Liver (tissue), 8 donors: ENCODE measurements at regions not wholly inside any gene's neighbourhood (a gene's known extent, or its start where the extent isn't known, plus 50 kb on each side); places are given as distances from the start of the nearest gene placed in this dataset.

Experiments used
- DNase-seq: peaks from one replicate; pipeline ENCODE4 v3.0.0-alpha.2; 2017; ENCODE audit warnings: low spot score
- H3K27ac ChIP-seq, 2 donors: one replicate each; pipeline ENCODE4 v1.7.0; 2013; ENCODE audit warnings: inconsistent platforms in 2 of 2, low read length in 2 of 2, control low read depth in 1 of 2, low read depth in 1 of 2, mild to moderate bottlenecking in 1 of 2
- H3K27me3 ChIP-seq, 4 donors: one replicate each; pipeline versions ENCODE4 v1.6.1 to v1.7.0; 2013; ENCODE audit warnings: low read length in 3 of 4, inconsistent platforms in 1 of 4, mild to moderate bottlenecking in 1 of 4, moderate library complexity in 1 of 4; ENCODE audit not compliant: control insufficient read depth in 4 of 4, insufficient read depth in 4 of 4
- H3K36me3 ChIP-seq, 4 donors: one replicate each; pipeline versions ENCODE4 v1.6.1 to v1.7.0; 2013; ENCODE audit warnings: low read length in 3 of 4, mild to moderate bottlenecking in 3 of 4, low read depth in 1 of 4, moderate library complexity in 1 of 4; ENCODE audit not compliant: control insufficient read depth in 4 of 4, insufficient read depth in 3 of 4
- H3K4me1 ChIP-seq, 4 donors: one replicate each; pipeline versions ENCODE4 v1.6.1 to v1.7.0; 2013; ENCODE audit warnings: low read length in 3 of 4, mild to moderate bottlenecking in 3 of 4, moderate library complexity in 1 of 4; ENCODE audit not compliant: control insufficient read depth in 4 of 4, insufficient read depth in 4 of 4
- H3K4me3 ChIP-seq, 3 donors: one replicate each; pipeline versions ENCODE4 v1.6.1 to v1.7.0; 2013; ENCODE audit warnings: low read length in 3 of 3, control low read depth in 1 of 3, low read depth in 1 of 3, mild to moderate bottlenecking in 1 of 3
- H3K9ac ChIP-seq, 2 donors: one replicate each; pipeline ENCODE4 v1.7.0; 2013; ENCODE audit warnings: low read length in 2 of 2, mild to moderate bottlenecking in 2 of 2, moderate library complexity in 2 of 2, control low read depth in 1 of 2, low read depth in 1 of 2
- H3K9me3 ChIP-seq, 4 donors: one replicate each; pipeline versions ENCODE4 v1.6.1 to v1.7.0; 2013; ENCODE audit warnings: low read length in 3 of 4; ENCODE audit not compliant: control insufficient read depth in 4 of 4
- EGR1 ChIP-seq, 2 donors: IDR thresholded peaks; 2 replicates each; pipeline ENCODE4 v1.6.1; 2016 to 2018; ENCODE audit warnings: antibody characterized with exemption in 2 of 2, low read depth in 2 of 2
- FOXA1 ChIP-seq: IDR thresholded peaks from 2 replicates; pipeline ENCODE4 v1.6.1; 2016; ENCODE audit warnings: antibody characterized with exemption
- FOXA2 ChIP-seq: IDR thresholded peaks from 2 replicates; pipeline ENCODE4 v1.6.1; 2016; ENCODE audit warnings: antibody characterized with exemption
- GABPA ChIP-seq, 2 donors: IDR thresholded peaks in 1 of 2; conservative IDR thresholded peaks in 1 of 2; 2 replicates each; pipeline ENCODE4 v1.6.1; 2016; ENCODE audit warnings: antibody characterized with exemption in 2 of 2, mild to moderate bottlenecking in 1 of 2, moderate library complexity in 1 of 2
- HNF4A ChIP-seq, 2 donors: conservative IDR thresholded peaks; 2 replicates each; pipeline ENCODE4 v1.6.1; 2016; ENCODE audit warnings: antibody characterized with exemption in 2 of 2, mild to moderate bottlenecking in 2 of 2
- HNF4G ChIP-seq: IDR thresholded peaks from 2 replicates; pipeline ENCODE4 v1.6.1; 2016; ENCODE audit warnings: antibody characterized with exemption
- JUND ChIP-seq, 2 donors: IDR thresholded peaks; 2 replicates each; pipeline ENCODE4 v1.6.1; 2016; ENCODE audit warnings: antibody characterized with exemption in 2 of 2
- NR2F2 ChIP-seq: IDR thresholded peaks from 2 replicates; pipeline ENCODE4 v1.6.1; 2016; ENCODE audit warnings: antibody characterized with exemption
- RAD21 ChIP-seq, 2 donors: IDR thresholded peaks; 2 replicates each; pipeline ENCODE4 v1.6.1; 2016; ENCODE audit warnings: antibody characterized with exemption in 2 of 2, mild to moderate bottlenecking in 2 of 2
- REST ChIP-seq: IDR thresholded peaks from 2 replicates; pipeline ENCODE4 v1.6.1; 2016; ENCODE audit warnings: antibody characterized with exemption, mild to moderate bottlenecking
- RXRA ChIP-seq, 2 donors: IDR thresholded peaks; 2 replicates each; pipeline ENCODE4 v1.6.1; 2017 to 2018; ENCODE audit warnings: antibody characterized with exemption in 2 of 2, mild to moderate bottlenecking in 1 of 2
- SP1 ChIP-seq: IDR thresholded peaks from 2 replicates; pipeline ENCODE4 v1.6.1; 2018; ENCODE audit warnings: antibody characterized with exemption, mild to moderate bottlenecking
- TAF1 ChIP-seq: conservative IDR thresholded peaks from 2 replicates; pipeline ENCODE4 v1.6.1; 2016; ENCODE audit warnings: antibody characterized with exemption, mild to moderate bottlenecking
- YY1 ChIP-seq: IDR thresholded peaks from 2 replicates; pipeline ENCODE4 v1.6.1; 2016; ENCODE audit warnings: antibody characterized with exemption, mild to moderate bottlenecking
- WGBS: extraction: QIAGEN DNeasy Blood & Tissue Kit; methylation state at CpG from one replicate; pipeline ENCODE4 v1.1.7; 2013; 5-methylcytosine and 5-hydroxymethylcytosine counted together
- TF ChIP-seq, protein P1 (sequence below): IDR thresholded peaks from 2 replicates; pipeline ENCODE4 v1.6.1; 2016; ENCODE audit warnings: antibody characterized with exemption
- TF ChIP-seq, protein P2 (sequence below): IDR thresholded peaks from 2 replicates; pipeline ENCODE4 v1.6.1; 2016; ENCODE audit warnings: antibody characterized with exemption
- TF ChIP-seq, protein P3 (sequence below): IDR thresholded peaks from 2 replicates; pipeline ENCODE4 v1.6.1; 2016; ENCODE audit warnings: antibody characterized with exemption
- TF ChIP-seq, protein P4 (sequence below): fragments of 150-350 bp; IDR thresholded peaks from 2 replicates; pipeline ENCODE4 v1.5.1; 2017; ENCODE audit warnings: improper control_type of control experiment, low read depth, low read length; ENCODE audit not compliant: missing input control
- donor health status: healthy.
- donor health status: healthy.
- donor health status: healthy.
- donor health status: healthy.
- donor health status: healthy.

GRCh38 chr10:120007261-120007660 lies 114.7 kb downstream of the SEC23IP start (continued):
- TF ChIP-seq REST: no peak

- Histone ChIP-seq H3K9ac (no peak overlapping the region), H3K4me1 (no peaks in the 10 kb centered on the region), H3K4me3 (no peak overlapping the region), H3K27me3 (peaks cover 0 to 3% (median under 1%) of the 10 kb centered on the region in 4 donors), H3K27ac (no peak overlapping the region), H3K36me3 (no peaks in the 10 kb centered on the region), H3K9me3 (peaks cover 0 to 1% (median under 1%) of the 10 kb centered on the region in 4 donors)
- WGBS: 45% methylated on average over 43 of the region's 43 CpGs
- no peak for DNase-seq
- TF ChIP-seq GABPA (IDR thresholded peaks at IDR 0.05 in 1 of 2, conservative IDR thresholded peaks at IDR 0.05 in 1 of 2): no peak
- TF ChIP-seq, protein P1, sequence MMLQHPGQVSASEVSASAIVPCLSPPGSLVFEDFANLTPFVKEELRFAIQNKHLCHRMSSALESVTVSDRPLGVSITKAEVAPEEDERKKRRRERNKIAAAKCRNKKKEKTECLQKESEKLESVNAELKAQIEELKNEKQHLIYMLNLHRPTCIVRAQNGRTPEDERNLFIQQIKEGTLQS: no peak
- no peak for TF ChIP-seq RAD21 (IDR thresholded peaks at IDR 0.05)
Measured at GRCh38 chr10:120011359-120012130, 119.0 kb downstream of the SEC23IP start.

- peaks cover 0 to 1% (median under 1%) of the 10 kb centered on the region in 4 donors for H3K9me3 ChIP-seq
- no peaks in the 10 kb centered on the region for H3K4me1 ChIP-seq
- H3K27ac ChIP-seq: no peak overlapping the region
- no peak for DNase-seq
- H3K36me3 ChIP-seq: no peaks in the 10 kb centered on the region
- no peak overlapping the region for H3K4me3 ChIP-seq
- no peak overlapping the region for H3K9ac ChIP-seq
- TF ChIP-seq REST (no peak), SP1 (no peak), RXRA (IDR thresholded peaks at IDR 0.05) (no peak), EGR1 (IDR thresholded peaks at IDR 0.05; ENCODE audit: low read depth in 2 of 2) (no peak), RAD21 (IDR thresholded peaks at IDR 0.05) (no peak), YY1 (no peak), FOXA1 (no peak), NR2F2 (no peak), GABPA (IDR thresholded peaks at IDR 0.05 in 1 of 2, conservative IDR thresholded peaks at IDR 0.05 in 1 of 2) (no peak), FOXA2 (no peak), HNF4G (no peak), HNF4A (conservative IDR thresholded peaks at IDR 0.05) (no peak), TAF1 (no peak), JUND (IDR thresholded peaks at IDR 0.05) (no peak)
- TF ChIP-seq, protein P1: no peak
- TF ChIP-seq, protein P2, sequence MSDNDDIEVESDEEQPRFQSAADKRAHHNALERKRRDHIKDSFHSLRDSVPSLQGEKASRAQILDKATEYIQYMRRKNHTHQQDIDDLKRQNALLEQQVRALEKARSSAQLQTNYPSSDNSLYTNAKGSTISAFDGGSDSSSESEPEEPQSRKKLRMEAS: no peak
- TF ChIP-seq, protein P3, sequence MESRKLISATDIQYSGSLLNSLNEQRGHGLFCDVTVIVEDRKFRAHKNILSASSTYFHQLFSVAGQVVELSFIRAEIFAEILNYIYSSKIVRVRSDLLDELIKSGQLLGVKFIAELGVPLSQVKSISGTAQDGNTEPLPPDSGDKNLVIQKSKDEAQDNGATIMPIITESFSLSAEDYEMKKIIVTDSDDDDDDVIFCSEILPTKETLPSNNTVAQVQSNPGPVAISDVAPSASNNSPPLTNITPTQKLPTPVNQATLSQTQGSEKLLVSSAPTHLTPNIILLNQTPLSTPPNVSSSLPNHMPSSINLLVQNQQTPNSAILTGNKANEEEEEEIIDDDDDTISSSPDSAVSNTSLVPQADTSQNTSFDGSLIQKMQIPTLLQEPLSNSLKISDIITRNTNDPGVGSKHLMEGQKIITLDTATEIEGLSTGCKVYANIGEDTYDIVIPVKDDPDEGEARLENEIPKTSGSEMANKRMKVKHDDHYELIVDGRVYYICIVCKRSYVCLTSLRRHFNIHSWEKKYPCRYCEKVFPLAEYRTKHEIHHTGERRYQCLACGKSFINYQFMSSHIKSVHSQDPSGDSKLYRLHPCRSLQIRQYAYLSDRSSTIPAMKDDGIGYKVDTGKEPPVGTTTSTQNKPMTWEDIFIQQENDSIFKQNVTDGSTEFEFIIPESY: no peak
- TF ChIP-seq, protein P4, sequence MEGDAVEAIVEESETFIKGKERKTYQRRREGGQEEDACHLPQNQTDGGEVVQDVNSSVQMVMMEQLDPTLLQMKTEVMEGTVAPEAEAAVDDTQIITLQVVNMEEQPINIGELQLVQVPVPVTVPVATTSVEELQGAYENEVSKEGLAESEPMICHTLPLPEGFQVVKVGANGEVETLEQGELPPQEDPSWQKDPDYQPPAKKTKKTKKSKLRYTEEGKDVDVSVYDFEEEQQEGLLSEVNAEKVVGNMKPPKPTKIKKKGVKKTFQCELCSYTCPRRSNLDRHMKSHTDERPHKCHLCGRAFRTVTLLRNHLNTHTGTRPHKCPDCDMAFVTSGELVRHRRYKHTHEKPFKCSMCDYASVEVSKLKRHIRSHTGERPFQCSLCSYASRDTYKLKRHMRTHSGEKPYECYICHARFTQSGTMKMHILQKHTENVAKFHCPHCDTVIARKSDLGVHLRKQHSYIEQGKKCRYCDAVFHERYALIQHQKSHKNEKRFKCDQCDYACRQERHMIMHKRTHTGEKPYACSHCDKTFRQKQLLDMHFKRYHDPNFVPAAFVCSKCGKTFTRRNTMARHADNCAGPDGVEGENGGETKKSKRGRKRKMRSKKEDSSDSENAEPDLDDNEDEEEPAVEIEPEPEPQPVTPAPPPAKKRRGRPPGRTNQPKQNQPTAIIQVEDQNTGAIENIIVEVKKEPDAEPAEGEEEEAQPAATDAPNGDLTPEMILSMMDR: no peak
- peaks cover 0 to 3% (median under 1%) of the 10 kb centered on the region in 4 donors for H3K27me3 ChIP-seq
- WGBS: 88% methylated on average over 5 of the region's 5 CpGs
Measured at GRCh38 chr10:120012131-120012400, 119.5 kb downstream of the SEC23IP start.
